AG10803 (cell line): ENCODE measurements at regions not wholly inside any gene's neighbourhood (a gene's known extent, or its start where the extent isn't known, plus 50 kb on each side); places are given as distances from the start of the nearest gene placed in this dataset.

ENCODE experiments used
- DNase-seq: peaks from one replicate; pipeline ENCODE4 v3.0.0; 2010; ENCODE audit warnings: low read depth
- H3K4me3 ChIP-seq: 2 replicates; pipeline ENCODE4 v1.5.1; 2011; ENCODE audit warnings: mild to moderate bottlenecking, low read length, control low read depth
- TF ChIP-seq, protein P1 (sequence below): conservative IDR thresholded peaks from 2 replicates; pipeline ENCODE4 v1.5.1; 2011; ENCODE audit warnings: mild to moderate bottlenecking, low read length, control low read depth, inconsistent platforms

GRCh38 chr6:95175927-95176675 lies 401.2 kb upstream of the MANEA start:
- H3K4me3 ChIP-seq, result no peak overlapping the region
- no peak for DNase-seq
- TF ChIP-seq, protein P1, sequence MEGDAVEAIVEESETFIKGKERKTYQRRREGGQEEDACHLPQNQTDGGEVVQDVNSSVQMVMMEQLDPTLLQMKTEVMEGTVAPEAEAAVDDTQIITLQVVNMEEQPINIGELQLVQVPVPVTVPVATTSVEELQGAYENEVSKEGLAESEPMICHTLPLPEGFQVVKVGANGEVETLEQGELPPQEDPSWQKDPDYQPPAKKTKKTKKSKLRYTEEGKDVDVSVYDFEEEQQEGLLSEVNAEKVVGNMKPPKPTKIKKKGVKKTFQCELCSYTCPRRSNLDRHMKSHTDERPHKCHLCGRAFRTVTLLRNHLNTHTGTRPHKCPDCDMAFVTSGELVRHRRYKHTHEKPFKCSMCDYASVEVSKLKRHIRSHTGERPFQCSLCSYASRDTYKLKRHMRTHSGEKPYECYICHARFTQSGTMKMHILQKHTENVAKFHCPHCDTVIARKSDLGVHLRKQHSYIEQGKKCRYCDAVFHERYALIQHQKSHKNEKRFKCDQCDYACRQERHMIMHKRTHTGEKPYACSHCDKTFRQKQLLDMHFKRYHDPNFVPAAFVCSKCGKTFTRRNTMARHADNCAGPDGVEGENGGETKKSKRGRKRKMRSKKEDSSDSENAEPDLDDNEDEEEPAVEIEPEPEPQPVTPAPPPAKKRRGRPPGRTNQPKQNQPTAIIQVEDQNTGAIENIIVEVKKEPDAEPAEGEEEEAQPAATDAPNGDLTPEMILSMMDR, result no peak

DNA sequence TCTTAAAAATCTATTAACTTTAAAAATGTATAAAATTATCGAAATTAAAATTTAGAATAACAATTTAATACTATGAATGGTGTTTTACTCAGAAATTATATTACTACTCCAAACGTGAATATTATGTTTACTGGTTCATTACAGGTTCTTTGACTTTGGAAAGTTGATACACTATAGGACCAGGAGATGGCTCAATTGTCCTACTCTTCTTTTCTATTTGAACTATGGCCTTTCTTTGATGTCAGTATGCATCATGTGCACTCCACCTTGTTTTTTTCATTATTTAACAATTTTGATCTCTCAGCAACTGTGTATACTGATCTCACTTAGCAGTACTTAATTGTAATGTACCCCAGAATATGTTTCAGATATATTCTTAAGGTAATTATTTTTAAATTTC lies 391.5 kb upstream of the MANEA start:
- no peak overlapping the region for H3K4me3 ChIP-seq
- DNase-seq, result no peak
- TF ChIP-seq, protein P1, result no peak

- TF ChIP-seq, protein P1, result no peak
- no peak for DNase-seq
- H3K4me3 ChIP-seq, result no peak overlapping the region
Observed at GRCh38 chr6:95186710-95187109, 390.6 kb upstream of the MANEA start.

DNA sequence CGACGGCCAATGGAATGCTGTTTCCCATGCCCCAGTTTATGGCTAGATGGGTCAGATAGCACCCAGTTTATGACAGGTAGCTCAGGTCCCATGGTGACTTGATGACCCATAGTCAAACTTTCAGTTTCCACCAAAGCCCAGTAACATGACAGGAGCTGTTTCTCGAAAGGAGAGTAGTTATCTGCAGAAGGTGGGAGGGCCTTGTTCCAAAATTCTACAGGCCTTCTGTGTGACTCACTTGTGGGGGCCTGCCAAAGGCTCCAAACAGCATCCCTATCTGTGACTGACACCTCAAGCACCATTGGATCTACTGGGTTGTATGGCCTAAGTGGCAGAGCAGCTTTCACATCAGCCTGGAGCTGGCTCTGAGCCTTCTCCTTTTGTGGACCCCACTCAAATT lies 379.7 kb upstream of the MANEA start:
- TF ChIP-seq, protein P1, result no peak
- DNase-seq, result no peak
- H3K4me3 ChIP-seq, result no peak overlapping the region

DNA sequence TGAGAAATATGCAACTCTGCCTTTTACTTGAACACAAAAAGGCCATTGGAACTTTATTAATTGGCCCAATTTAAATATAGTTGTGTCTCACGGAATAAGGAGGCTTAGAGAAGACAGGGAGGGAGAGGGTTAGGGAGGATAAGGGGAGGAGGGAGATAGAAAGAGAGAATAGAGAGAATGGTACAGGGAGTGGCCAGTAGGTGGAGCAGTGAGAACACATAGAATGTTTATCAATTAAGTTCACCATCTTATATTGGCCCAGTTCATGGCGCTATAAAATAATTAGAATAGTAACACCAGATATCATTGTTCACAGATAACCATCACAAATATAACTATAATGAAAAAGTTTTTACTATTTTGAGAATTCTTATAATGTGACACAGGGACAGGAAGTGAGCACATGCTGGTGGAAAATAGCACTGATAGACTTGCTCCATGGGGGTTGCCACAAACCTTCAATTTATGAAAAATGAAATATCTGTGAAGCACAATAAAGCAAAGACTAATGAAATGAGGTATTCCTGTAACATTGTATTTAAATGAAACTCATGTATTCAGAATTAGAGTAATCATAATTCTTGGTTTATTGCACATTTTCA lies 374.1 kb upstream of the MANEA start:
- TF ChIP-seq, protein P1, result peak; percentile 30; the same call in 1 of the 2 replicates
- DNase-seq, result no peak
- no peak overlapping the region for H3K4me3 ChIP-seq

GRCh38 chr6:95204178-95204577 lies 373.2 kb upstream of the MANEA start:
- no peak overlapping the region for H3K4me3 ChIP-seq
- TF ChIP-seq, protein P1, result no peak
- no peak for DNase-seq

DNA sequence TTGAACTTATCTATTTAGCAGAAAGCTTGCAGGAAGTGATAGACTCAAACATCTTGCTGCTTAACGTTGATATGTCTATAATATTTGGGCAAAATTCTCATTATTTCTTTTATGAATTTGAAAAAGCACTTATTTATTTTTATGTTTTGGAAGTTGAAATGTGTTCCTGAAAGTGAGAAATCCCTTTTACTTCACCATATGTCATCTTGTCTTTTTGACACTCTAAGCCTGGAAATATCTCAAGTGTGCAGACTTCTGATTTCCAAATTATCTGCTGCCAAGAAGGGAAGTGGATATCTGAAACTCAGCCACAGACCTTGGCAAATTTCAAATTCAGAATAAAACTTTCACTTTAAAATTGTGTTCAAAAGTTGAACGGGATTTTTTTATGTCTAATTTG lies 368.7 kb upstream of the MANEA start:
- TF ChIP-seq, protein P1, result no peak
- no peak for DNase-seq
- H3K4me3 ChIP-seq, result no peak overlapping the region
